ENCODE measurements at regions not wholly inside any gene's neighbourhood (a gene's known extent, or its start where the extent isn't known, plus 50 kb on each side); places are given as distances from the start of the nearest gene placed in this dataset.

- TF ChIP-seq CTCF (IDR thresholded peaks at IDR 0.05; ENCODE audit: low read depth, low read length, missing control alignments), result no peak
- DNase-seq (ENCODE audit: extremely low read depth, low read depth), result no peak
- no peak overlapping the region for H3K4me3 ChIP-seq (replicated peaks; ENCODE audit: low read depth, low read length)
Measured at GRCh38 chr10:8269976-8270375, 215.5 kb downstream of the GATA3 start.

GRCh38 chr10:8272794-8273425 is 218.4 kb downstream of the GATA3 start:
- TF ChIP-seq CTCF (IDR thresholded peaks at IDR 0.05; ENCODE audit: low read depth, low read length, missing control alignments), result no peak
- H3K4me3 ChIP-seq (replicated peaks; ENCODE audit: low read depth, low read length), result no peak overlapping the region
- DNase-seq (ENCODE audit: extremely low read depth, low read depth), result no peak

DNA sequence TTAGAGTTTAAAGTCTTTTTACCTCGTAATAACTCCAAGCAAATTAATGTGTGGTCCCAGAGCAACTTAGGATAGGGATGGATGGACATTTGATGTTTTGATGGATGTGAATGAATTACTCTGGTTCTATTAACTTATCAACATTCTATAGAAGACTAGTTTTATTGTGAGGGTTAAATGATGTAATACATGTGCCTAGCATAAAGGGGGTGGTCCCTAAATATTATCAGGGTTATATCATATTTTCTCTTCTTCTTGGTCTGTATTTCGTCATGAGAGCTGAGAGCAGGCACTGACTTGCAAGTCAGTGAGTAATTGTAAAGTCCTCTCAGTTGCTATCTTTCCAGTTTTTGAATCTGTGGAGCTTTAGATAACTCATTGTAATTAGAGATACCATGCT is 219.3 kb downstream of the GATA3 start:
- H3K4me3 ChIP-seq (replicated peaks; ENCODE audit: low read depth, low read length), result no peak overlapping the region
- DNase-seq (ENCODE audit: extremely low read depth, low read depth), result no peak

GRCh38 chr10:8275911-8276310 is 221.4 kb downstream of the GATA3 start:
- no peak for TF ChIP-seq CTCF (IDR thresholded peaks at IDR 0.05; ENCODE audit: low read depth, low read length, missing control alignments)
- no peak for DNase-seq (ENCODE audit: extremely low read depth, low read depth)
- no peak overlapping the region for H3K4me3 ChIP-seq (replicated peaks; ENCODE audit: low read depth, low read length)

More for the DNA sequence above, 219.3 kb downstream of the GATA3 start:
- TF ChIP-seq CTCF (IDR thresholded peaks at IDR 0.05; ENCODE audit: low read depth, low read length, missing control alignments), result no peak

DNA sequence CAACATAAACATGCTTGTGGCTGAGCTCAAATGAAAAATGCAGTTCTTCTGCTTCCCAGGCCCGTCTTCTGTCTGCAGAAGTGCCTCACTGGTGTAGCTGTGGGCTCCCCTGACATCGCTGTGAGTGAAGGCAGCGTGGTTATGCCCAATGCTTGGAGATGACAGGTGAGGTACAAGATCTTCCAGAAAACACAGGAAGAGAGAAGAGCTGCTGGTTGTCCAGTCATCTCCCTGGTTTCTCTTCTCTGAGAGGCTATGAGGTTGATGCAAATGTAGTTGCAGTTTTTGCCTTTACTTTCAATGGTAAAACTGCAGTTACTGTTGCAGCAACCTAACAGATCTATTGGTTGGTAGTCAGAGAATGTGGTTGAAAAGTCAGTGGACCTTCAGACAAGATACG is 223.6 kb downstream of the GATA3 start:
- no peak overlapping the region for H3K4me3 ChIP-seq (replicated peaks; ENCODE audit: low read depth, low read length)
- no peak for DNase-seq (ENCODE audit: extremely low read depth, low read depth)
- TF ChIP-seq CTCF (IDR thresholded peaks at IDR 0.05; ENCODE audit: low read depth, low read length, missing control alignments), result no peak

- no peak for TF ChIP-seq CTCF (IDR thresholded peaks at IDR 0.05; ENCODE audit: low read depth, low read length, missing control alignments)
- no peak for DNase-seq (ENCODE audit: extremely low read depth, low read depth)
Measured at GRCh38 chr10:8279598-8279997, 225.1 kb downstream of the GATA3 start.

GRCh38 chr10:8280946-8281345 is 226.5 kb downstream of the GATA3 start:
- DNase-seq (ENCODE audit: extremely low read depth, low read depth), result no peak
- H3K4me3 ChIP-seq (replicated peaks; ENCODE audit: low read depth, low read length), result no peak overlapping the region
- TF ChIP-seq CTCF (IDR thresholded peaks at IDR 0.05; ENCODE audit: low read depth, low read length, missing control alignments), result no peak

More at GRCh38 chr10:8279598-8279997, 225.1 kb downstream of the GATA3 start:
- no peak overlapping the region for H3K4me3 ChIP-seq (replicated peaks; ENCODE audit: low read depth, low read length)
